ENCODE measurements at regions not wholly inside any gene's neighbourhood (a gene's known extent, or its start where the extent isn't known, plus 50 kb on each side); places are given as distances from the start of the nearest gene placed in this dataset.

DNA sequence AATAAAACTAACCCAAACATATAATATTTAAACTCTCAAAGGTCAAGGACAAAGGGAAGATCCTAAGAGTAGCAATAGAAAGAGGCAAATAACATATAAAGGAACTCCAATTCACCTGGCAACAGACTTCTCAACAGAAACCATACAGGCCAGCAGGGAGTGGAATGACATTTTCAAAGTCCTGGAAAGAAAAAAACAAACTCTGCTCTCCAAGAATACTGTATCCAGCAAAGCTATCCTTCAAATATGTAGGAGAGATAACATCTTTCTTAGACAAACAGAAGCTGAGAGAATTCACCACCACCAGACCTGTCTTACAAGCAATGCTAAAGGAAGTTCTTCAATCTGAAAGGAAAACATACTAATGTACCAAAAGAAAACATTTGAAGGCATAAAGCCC is 51.5 kb upstream of the TMEM158 start:
- no peaks in the 10 kb centered on the region for H3K27me3 ChIP-seq (replicated peaks; ENCODE audit: control insufficient read depth, insufficient read depth, low read length)
- no peak overlapping the region for H3K4me3 ChIP-seq (ENCODE audit: low read length)
- no peak for DNase-seq (ENCODE audit: low read depth)
- peaks cover 32% of the 10 kb centered on the region for H3K9me3 ChIP-seq (ENCODE audit: control insufficient read depth, low read length)
- H3K4me1 ChIP-seq (ENCODE audit: control insufficient read depth, insufficient read depth, low read length) = no peaks in the 10 kb centered on the region
- H3K9ac ChIP-seq (ENCODE audit: low read length) = no peak overlapping the region
- H3K36me3 ChIP-seq (ENCODE audit: control insufficient read depth, insufficient read depth, low read length, severe bottlenecking) = no peaks in the 10 kb centered on the region

DNA sequence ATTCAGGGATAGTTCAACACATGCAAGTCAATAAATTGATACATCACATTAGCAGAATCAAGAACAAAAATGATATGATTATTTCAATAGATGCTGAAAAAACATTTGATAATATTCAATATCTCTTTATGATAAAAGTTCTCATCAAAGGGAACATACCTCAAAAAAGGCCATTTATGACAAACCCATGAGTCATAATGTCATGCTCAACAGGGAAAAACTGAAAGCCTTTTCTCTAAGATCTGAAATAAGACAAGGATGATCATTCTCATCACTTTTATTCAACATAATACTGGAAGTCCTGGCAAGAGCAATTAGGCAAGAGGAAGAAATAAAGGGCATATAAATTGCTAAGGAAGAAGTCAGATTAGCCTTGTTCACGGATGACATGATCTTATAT is 54.1 kb upstream of the TMEM158 start:
- Histone ChIP-seq H3K27me3 (replicated peaks; ENCODE audit: control insufficient read depth, insufficient read depth, low read length) (no peaks in the 10 kb centered on the region), H3K4me1 (ENCODE audit: control insufficient read depth, insufficient read depth, low read length) (no peaks in the 10 kb centered on the region), H3K9ac (ENCODE audit: low read length) (no peak overlapping the region), H3K36me3 (ENCODE audit: control insufficient read depth, insufficient read depth, low read length, severe bottlenecking) (no peaks in the 10 kb centered on the region), H3K4me3 (ENCODE audit: low read length) (no peak overlapping the region), H3K9me3 (ENCODE audit: control insufficient read depth, low read length) (peaks cover 32% of the 10 kb centered on the region)
- DNase-seq (ENCODE audit: low read depth) = no peak

DNA sequence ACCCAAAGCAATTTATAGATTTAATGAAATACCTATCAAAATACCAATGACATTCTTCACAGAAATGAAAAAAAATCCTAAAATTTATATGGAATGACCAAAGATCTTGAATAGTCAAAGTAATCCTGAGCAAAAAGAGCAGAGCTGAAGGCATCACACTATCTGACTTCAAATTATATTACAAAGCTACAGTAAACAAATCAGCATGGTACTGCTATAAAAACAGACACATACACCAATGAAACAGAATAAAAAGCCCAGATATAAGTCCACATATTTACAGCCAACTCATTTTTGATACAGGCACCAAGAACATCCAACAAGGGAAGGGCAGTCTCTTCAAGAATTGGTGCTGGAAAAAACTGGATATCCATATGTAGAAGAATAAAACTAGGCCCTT is 54.9 kb upstream of the TMEM158 start:
- H3K4me3 ChIP-seq (ENCODE audit: low read length) = no peak overlapping the region
- H3K9ac ChIP-seq (ENCODE audit: low read length) = no peak overlapping the region
- H3K36me3 ChIP-seq (ENCODE audit: control insufficient read depth, insufficient read depth, low read length, severe bottlenecking) = no peaks in the 10 kb centered on the region
- peaks cover 3% of the 10 kb centered on the region for H3K27me3 ChIP-seq (replicated peaks; ENCODE audit: control insufficient read depth, insufficient read depth, low read length)
- H3K9me3 ChIP-seq (ENCODE audit: control insufficient read depth, low read length) = peaks cover 36% of the 10 kb centered on the region
- no peaks in the 10 kb centered on the region for H3K4me1 ChIP-seq (ENCODE audit: control insufficient read depth, insufficient read depth, low read length)
- DNase-seq (ENCODE audit: low read depth) = no peak

DNA sequence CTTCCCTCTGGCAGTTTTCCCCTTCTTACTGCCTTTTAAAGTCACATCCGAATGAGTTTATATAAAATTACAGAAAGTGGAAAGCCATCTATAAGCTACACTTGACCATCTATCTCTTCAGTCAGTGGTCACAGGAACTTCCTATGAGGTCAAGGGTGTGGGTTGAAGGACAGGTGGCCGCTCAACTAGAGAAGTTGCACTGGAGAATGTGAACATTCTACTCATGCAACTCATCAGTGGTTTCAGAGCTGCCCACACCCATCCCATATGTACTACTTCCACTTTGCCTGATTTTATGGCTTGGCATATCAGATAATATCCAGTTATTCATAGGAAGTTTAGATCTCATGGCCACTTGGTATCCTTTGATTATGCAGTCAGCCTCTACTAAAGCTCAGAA is 57.4 kb upstream of the TMEM158 start:
- DNase-seq (ENCODE audit: low read depth) = no peak

DNA sequence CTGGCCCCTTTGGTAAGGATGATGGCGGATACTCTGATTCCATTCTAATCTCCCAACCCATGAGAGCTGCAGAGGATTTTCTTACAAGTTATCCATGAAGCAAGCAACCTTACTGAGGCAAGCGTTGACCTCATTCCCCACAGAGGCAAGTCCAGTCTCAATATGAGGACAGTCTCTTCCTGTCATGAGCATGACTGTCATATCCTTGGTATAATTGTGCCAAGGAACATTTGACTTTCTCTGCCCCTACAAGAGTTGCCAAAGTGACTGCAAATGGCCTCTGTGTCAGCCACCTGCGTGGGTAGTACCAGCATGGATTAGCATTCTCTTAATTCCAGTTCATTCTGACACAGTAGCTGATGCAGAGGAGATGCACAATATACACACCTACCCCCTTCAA is 71.2 kb upstream of the TMEM158 start:
- Histone ChIP-seq H3K9ac (ENCODE audit: low read length) (no peak overlapping the region), H3K36me3 (ENCODE audit: control insufficient read depth, insufficient read depth, low read length, severe bottlenecking) (no peaks in the 10 kb centered on the region), H3K4me1 (ENCODE audit: control insufficient read depth, insufficient read depth, low read length) (no peaks in the 10 kb centered on the region), H3K27me3 (replicated peaks; ENCODE audit: control insufficient read depth, insufficient read depth, low read length) (peaks cover 22% of the 10 kb centered on the region), H3K4me3 (ENCODE audit: low read length) (no peak overlapping the region), H3K9me3 (ENCODE audit: control insufficient read depth, low read length) (peaks cover 24% of the 10 kb centered on the region)
- no peak for DNase-seq (ENCODE audit: low read depth)

More for the DNA sequence above, 57.4 kb upstream of the TMEM158 start:
- Histone ChIP-seq H3K9me3 (ENCODE audit: control insufficient read depth, low read length) (peaks cover 30% of the 10 kb centered on the region), H3K27me3 (replicated peaks; ENCODE audit: control insufficient read depth, insufficient read depth, low read length) (peaks cover 24% of the 10 kb centered on the region), H3K4me1 (ENCODE audit: control insufficient read depth, insufficient read depth, low read length) (no peaks in the 10 kb centered on the region), H3K36me3 (ENCODE audit: control insufficient read depth, insufficient read depth, low read length, severe bottlenecking) (no peaks in the 10 kb centered on the region), H3K4me3 (ENCODE audit: low read length) (no peak overlapping the region), H3K9ac (ENCODE audit: low read length) (no peak overlapping the region)

DNA sequence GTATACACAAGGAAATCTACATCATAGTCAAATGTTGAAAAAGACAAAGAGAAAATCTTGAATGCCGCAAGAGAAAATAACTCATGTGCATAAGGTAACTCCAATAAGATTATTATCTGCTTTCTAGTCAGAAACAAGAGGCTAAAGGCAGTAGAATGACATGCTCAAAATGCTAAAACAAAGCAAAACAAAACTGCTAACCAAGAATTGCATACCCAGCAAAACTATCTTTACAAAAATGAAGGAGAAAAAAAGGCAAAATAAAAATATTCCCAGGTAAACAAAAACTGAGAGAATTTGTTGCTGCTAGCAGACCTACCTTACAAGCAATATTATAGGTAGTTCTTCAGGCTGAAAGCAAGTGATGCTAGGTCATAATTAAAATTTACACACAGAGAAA is 76.4 kb upstream of the TMEM158 start:
- Histone ChIP-seq H3K36me3 (ENCODE audit: control insufficient read depth, insufficient read depth, low read length, severe bottlenecking) (no peaks in the 10 kb centered on the region), H3K4me3 (ENCODE audit: low read length) (no peak overlapping the region), H3K9me3 (ENCODE audit: control insufficient read depth, low read length) (peaks cover 26% of the 10 kb centered on the region), H3K9ac (ENCODE audit: low read length) (no peak overlapping the region), H3K27me3 (replicated peaks; ENCODE audit: control insufficient read depth, insufficient read depth, low read length) (peaks cover 1% of the 10 kb centered on the region), H3K4me1 (ENCODE audit: control insufficient read depth, insufficient read depth, low read length) (no peaks in the 10 kb centered on the region)
- DNase-seq (ENCODE audit: low read depth) = no peak

DNA sequence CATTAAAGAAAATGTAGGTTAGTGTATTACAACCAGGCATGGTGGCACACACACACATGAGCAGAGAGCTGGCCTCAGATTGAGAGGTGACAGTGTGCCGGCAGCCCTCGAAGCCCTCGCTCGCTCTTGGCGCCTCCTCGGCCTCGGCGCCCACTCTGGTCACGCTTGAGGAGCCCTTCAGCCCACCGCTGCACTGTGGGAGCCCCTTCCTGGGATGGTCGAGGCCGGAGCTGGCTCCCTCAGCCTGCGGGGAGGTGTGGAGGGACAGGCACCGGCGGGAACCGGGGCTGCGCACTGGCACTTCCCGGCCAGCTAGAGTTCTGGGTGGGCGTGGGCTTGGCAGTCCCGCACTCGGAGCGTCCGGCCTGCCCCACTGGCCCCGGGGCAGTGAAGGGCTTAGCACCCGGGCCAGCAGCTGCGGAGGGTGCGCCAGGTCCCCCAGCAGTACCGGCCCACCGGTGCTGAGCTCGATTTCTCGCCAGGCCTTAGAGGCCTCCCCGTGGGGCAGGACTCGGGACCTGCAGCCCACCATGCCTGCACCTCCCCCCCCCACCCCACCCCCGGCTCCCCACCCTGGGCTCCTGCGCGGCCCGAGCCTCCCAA is 80.4 kb upstream of the TMEM158 start:
- no peak overlapping the region for H3K4me3 ChIP-seq (ENCODE audit: low read length)
- H3K4me1 ChIP-seq (ENCODE audit: control insufficient read depth, insufficient read depth, low read length) = no peaks in the 10 kb centered on the region
- peaks cover 10% of the 10 kb centered on the region for H3K27me3 ChIP-seq (replicated peaks; ENCODE audit: control insufficient read depth, insufficient read depth, low read length)
- peaks cover 15% of the 10 kb centered on the region for H3K9me3 ChIP-seq (ENCODE audit: control insufficient read depth, low read length)
- no peak for DNase-seq (ENCODE audit: low read depth)
- no peak overlapping the region for H3K9ac ChIP-seq (ENCODE audit: low read length)
- no peaks in the 10 kb centered on the region for H3K36me3 ChIP-seq (ENCODE audit: control insufficient read depth, insufficient read depth, low read length, severe bottlenecking)

DNA sequence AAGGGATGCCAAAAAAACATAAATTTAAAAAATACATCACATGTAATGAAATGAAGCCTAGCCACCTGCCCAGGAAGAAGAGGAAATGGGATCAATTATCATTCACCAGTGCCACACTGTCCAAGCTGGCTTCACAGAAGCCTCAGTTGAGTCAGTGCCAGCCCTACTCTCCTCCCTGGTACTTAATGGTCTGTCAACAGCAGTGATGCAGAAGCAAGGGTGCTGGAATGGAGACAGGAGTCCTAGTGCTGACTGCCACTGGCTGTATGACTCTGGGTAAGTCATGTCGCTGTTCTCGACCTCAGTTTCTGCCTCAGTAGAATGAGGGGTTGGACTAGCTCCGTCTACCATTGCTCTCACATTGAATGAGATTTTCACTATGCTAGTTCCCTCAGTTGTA is 78.5 kb upstream of the LARS2 start:
- DNase-seq (ENCODE audit: low read depth) = no peak
- H3K9ac ChIP-seq (ENCODE audit: low read length) = no peak overlapping the region
- no peaks in the 10 kb centered on the region for H3K36me3 ChIP-seq (ENCODE audit: control insufficient read depth, insufficient read depth, low read length, severe bottlenecking)
- no peak overlapping the region for H3K4me3 ChIP-seq (ENCODE audit: low read length)
- peaks cover 27% of the 10 kb centered on the region for H3K9me3 ChIP-seq (ENCODE audit: control insufficient read depth, low read length)
- H3K27me3 ChIP-seq (replicated peaks; ENCODE audit: control insufficient read depth, insufficient read depth, low read length) = peaks cover 23% of the 10 kb centered on the region
- no peaks in the 10 kb centered on the region for H3K4me1 ChIP-seq (ENCODE audit: control insufficient read depth, insufficient read depth, low read length)

DNA sequence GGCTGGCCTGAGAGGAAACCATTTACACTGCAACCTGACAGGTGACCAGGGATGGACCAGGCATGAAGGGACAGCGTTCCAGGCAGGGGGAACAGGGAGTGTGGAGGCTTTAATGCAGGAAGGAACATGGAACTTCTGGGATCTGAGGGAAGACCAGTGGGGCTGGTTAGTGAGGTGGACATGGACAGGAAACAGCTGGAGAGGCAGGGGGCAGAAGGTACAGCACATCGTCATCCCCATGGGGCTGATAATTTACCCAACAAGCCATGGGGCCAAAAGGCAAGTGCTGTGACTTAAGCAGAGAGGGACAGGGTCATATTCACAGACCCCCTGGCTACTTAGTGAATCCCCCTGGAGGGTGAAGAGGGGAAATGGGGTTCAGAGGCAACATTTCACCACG is 77.0 kb upstream of the LARS2 start:
- Histone ChIP-seq H3K4me3 (ENCODE audit: low read length) (no peak overlapping the region), H3K4me1 (ENCODE audit: control insufficient read depth, insufficient read depth, low read length) (no peaks in the 10 kb centered on the region), H3K9me3 (ENCODE audit: control insufficient read depth, low read length) (peaks cover 35% of the 10 kb centered on the region), H3K36me3 (ENCODE audit: control insufficient read depth, insufficient read depth, low read length, severe bottlenecking) (no peaks in the 10 kb centered on the region), H3K9ac (ENCODE audit: low read length) (no peak overlapping the region), H3K27me3 (replicated peaks; ENCODE audit: control insufficient read depth, insufficient read depth, low read length) (peaks cover 27% of the 10 kb centered on the region)
- no peak for DNase-seq (ENCODE audit: low read depth)

DNA sequence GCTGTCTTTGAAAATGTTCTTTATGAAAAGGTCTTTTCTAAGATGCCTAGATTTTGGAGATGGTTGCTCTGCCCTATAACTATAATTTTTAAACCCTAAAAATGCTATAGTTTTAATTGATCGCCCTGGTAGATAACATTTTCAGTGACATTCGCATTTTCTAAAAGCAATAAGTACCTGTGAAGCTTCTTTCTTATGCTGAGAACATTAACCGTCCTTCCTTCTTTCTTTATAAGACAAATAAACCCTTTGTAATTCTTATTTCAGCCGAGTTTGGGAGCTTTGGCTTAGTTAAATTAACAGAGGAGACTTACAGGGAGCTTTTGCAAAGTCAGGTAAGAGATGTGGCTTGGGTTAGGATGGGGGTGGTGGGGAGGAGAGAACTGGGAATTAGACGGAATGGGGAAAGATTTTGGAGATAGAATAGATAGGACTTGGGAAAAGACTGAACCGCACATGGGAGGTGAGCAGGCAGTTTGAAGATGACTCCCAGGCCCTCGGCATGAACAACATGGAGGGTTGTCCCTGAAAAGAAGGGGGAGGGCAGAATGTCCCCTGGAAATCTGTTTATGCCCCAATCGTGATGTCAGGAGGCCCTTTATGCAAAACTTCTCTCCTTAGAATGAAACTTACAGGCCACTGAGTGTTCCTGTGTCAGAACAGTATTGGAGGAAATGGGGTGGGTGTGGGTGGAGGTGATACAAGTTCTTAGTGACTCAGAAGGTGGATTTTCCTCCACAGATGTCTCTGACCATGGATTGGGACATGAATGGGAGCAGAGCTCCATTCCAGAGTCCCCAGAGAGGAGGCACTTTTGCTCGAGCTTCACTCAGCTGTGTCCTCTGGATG is 76.2 kb upstream of the LARS2 start:
- peaks cover 29% of the 10 kb centered on the region for H3K27me3 ChIP-seq (replicated peaks; ENCODE audit: control insufficient read depth, insufficient read depth, low read length)
- H3K4me1 ChIP-seq (ENCODE audit: control insufficient read depth, insufficient read depth, low read length) = no peaks in the 10 kb centered on the region
- peaks cover 35% of the 10 kb centered on the region for H3K9me3 ChIP-seq (ENCODE audit: control insufficient read depth, low read length)
- H3K4me3 ChIP-seq (ENCODE audit: low read length) = no peak overlapping the region
- H3K9ac ChIP-seq (ENCODE audit: low read length) = no peak overlapping the region
- no peak for DNase-seq (ENCODE audit: low read depth)
- no peaks in the 10 kb centered on the region for H3K36me3 ChIP-seq (ENCODE audit: control insufficient read depth, insufficient read depth, low read length, severe bottlenecking)

DNA sequence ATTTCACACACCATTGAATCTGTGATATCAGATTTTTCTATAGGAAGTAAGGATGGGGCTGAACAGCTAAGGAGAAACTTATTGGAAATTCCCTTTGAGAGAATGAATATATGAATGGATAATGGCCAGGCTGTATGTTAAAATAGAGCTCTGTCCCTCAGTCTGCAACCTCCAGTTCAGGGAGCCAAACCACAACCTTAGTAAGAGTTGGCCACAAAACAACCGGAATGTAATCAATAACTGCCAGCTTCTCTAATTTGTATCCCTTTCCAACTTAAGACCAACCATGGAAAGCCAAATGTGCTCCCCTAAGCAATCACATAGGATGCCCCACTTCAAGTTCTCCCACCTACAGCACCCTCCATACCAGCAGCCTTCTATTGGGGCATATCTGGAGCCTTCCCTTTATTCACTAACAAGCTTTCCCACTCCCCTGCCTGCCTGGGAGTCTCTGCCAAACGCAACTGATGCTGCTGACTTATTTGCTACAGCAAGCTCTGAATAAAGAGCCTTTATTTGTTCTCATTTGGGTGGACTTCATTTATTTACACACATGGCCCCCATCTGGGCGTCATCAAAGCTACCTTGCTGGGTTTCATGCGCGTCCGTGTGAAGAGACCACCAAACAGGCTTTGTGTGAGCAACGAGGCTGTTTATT is 75.4 kb upstream of the LARS2 start:
- Histone ChIP-seq H3K4me1 (ENCODE audit: control insufficient read depth, insufficient read depth, low read length) (no peaks in the 10 kb centered on the region), H3K4me3 (ENCODE audit: low read length) (no peak overlapping the region), H3K9ac (ENCODE audit: low read length) (no peak overlapping the region), H3K36me3 (ENCODE audit: control insufficient read depth, insufficient read depth, low read length, severe bottlenecking) (no peaks in the 10 kb centered on the region), H3K9me3 (ENCODE audit: control insufficient read depth, low read length) (peaks cover 35% of the 10 kb centered on the region), H3K27me3 (replicated peaks; ENCODE audit: control insufficient read depth, insufficient read depth, low read length) (peaks cover 25% of the 10 kb centered on the region)
- no peak for DNase-seq (ENCODE audit: low read depth)
